ENCODE measurements at regions not wholly inside any gene's neighbourhood (a gene's known extent, or its start where the extent isn't known, plus 50 kb on each side); places are given as distances from the start of the nearest gene placed in this dataset.

DNA sequence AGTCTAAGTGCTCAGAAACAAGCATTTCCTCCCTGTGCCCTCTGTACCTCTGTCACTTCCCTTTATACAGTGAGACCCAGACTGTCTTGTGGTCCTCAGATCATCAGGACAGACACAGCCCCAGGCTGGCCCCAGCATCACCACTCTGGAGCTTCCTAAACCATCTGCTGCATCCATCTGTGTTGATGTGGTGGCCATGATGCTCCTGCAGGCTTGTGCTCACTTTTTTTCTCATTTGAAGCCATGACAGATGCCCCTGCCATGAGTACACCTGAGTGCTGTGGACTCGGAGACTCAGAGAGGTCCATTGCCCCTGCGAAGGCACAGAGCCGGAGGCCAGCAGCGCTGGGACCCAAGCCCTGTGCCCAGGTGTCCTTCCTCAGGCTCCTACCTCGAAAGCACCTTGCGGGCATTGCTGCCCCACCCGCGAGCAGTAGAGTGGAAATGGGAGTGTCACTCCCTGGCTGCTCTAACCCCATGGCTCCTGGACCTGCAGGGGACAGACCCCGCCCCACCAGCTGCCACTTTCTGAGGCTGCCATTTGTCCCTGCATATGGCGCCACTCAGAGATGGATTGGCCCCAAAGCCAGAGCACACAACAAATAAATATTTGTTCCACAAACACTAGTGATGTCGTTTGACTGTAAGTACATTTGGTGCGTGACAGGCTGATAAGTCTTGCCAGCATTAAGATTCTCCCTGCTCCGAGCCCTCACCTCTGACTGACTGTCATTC lies 593.5 kb downstream of the TBC1D22A start:
- H3K9me3 ChIP-seq (ENCODE audit: control insufficient read depth in 1 of 2, insufficient read depth in 1 of 2, low read depth in 1 of 2, low read length in 2 of 2) = no peaks in the 10 kb centered on the region
- H3K79me2 ChIP-seq (ENCODE audit: insufficient read depth, low read length) = no peaks in the 10 kb centered on the region
- no peak for TF ChIP-seq ZFX (IDR thresholded peaks at IDR 0.05)
- TF ChIP-seq, protein P1, sequence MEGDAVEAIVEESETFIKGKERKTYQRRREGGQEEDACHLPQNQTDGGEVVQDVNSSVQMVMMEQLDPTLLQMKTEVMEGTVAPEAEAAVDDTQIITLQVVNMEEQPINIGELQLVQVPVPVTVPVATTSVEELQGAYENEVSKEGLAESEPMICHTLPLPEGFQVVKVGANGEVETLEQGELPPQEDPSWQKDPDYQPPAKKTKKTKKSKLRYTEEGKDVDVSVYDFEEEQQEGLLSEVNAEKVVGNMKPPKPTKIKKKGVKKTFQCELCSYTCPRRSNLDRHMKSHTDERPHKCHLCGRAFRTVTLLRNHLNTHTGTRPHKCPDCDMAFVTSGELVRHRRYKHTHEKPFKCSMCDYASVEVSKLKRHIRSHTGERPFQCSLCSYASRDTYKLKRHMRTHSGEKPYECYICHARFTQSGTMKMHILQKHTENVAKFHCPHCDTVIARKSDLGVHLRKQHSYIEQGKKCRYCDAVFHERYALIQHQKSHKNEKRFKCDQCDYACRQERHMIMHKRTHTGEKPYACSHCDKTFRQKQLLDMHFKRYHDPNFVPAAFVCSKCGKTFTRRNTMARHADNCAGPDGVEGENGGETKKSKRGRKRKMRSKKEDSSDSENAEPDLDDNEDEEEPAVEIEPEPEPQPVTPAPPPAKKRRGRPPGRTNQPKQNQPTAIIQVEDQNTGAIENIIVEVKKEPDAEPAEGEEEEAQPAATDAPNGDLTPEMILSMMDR (IDR thresholded peaks at IDR 0.05 in 2 of 3, conservative IDR thresholded peaks at IDR 0.05 in 1 of 3; ENCODE audit: borderline replicate concordance in 1 of 3, insufficient read depth in 1 of 3, low read depth in 2 of 3, low read length in 2 of 3) = no peak
- no peak for TF ChIP-seq ELF1 (IDR thresholded peaks at IDR 0.05; ENCODE audit: borderline replicate concordance, low read depth)
- no peak for TF ChIP-seq EGR1 (IDR thresholded peaks at IDR 0.05; ENCODE audit: low read depth)
- no peaks in the 10 kb centered on the region for H3K4me1 ChIP-seq (ENCODE audit: control insufficient read depth in 1 of 2, insufficient read depth in 2 of 2, low read length in 2 of 2)
- ChIA-PET RAD21 (ENCODE audit: low non-redundant PET in 1 of 2, low total read pairs in 2 of 2, uncharacterized antibody in 2 of 2, unreplicated experiment in 2 of 2) (no interaction called here), CTCF (no interaction called here), POLR2A (no interaction called here)
- H3K27me3 ChIP-seq (ENCODE audit: insufficient read depth, low read length) = no peaks in the 10 kb centered on the region
- H3K9me2 ChIP-seq (ENCODE audit: insufficient read depth) = no peaks in the 10 kb centered on the region
- DNase-seq (ENCODE audit: low read depth, low spot score) = no peak
- no peak overlapping the region for H3K27ac ChIP-seq (ENCODE audit: low read depth, low read length)
- no peak overlapping the region for H3K9ac ChIP-seq (ENCODE audit: low read length)
- no peaks in the 10 kb centered on the region for H3K36me3 ChIP-seq (ENCODE audit: control insufficient read depth in 1 of 2, insufficient read depth in 2 of 2, low read length in 2 of 2)
- no TSS peak for BruUV-seq (replicated peaks)
- no peak overlapping the region for H3K4me3 ChIP-seq (replicated peaks in 1 of 2; ENCODE audit: low read depth in 1 of 2, low read length in 2 of 2)
- no peak overlapping the region for H3K4me2 ChIP-seq (ENCODE audit: low read length)
- no peak overlapping the region for H2AFZ ChIP-seq (ENCODE audit: low read depth, low read length, poor library complexity, severe bottlenecking)
- ATAC-seq = no peak
- intact Hi-C loops (cut with micrococcal nuclease) = no loop called here
- H4K20me1 ChIP-seq (ENCODE audit: insufficient read depth) = no peaks in the 10 kb centered on the region

DNA sequence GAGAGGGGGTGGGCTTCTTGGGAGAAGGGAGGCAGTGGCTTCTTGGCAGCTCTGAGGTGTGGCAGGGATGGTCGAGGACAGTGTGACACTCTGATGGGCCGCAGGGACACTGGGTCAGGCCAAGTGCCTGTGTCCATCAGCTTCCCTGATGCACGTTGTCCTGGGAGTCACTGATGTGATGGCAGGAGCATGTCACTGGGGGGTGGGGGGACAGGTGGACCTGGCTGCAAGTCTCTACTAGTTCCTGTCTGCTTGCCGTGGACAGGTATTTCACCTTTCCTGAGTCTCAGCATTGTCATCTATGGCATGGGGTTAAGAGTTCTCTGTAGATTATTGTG lies 592.9 kb downstream of the TBC1D22A start:
- H3K36me3 ChIP-seq (ENCODE audit: control insufficient read depth in 1 of 2, insufficient read depth in 2 of 2, low read length in 2 of 2) = no peaks in the 10 kb centered on the region
- no peak for DNase-seq (ENCODE audit: low read depth, low spot score)
- no peak overlapping the region for H3K9ac ChIP-seq (ENCODE audit: low read length)
- no peak overlapping the region for H2AFZ ChIP-seq (ENCODE audit: low read depth, low read length, poor library complexity, severe bottlenecking)
- no peak overlapping the region for H3K27ac ChIP-seq (ENCODE audit: low read depth, low read length)
- no peaks in the 10 kb centered on the region for H3K9me3 ChIP-seq (ENCODE audit: control insufficient read depth in 1 of 2, insufficient read depth in 1 of 2, low read depth in 1 of 2, low read length in 2 of 2)
- no peak overlapping the region for H3K4me2 ChIP-seq (ENCODE audit: low read length)
- no peak for ATAC-seq
- ChIA-PET CTCF (no interaction called here), RAD21 (ENCODE audit: low non-redundant PET in 1 of 2, low total read pairs in 2 of 2, uncharacterized antibody in 2 of 2, unreplicated experiment in 2 of 2) (no interaction called here), POLR2A (no interaction called here)
- H4K20me1 ChIP-seq (ENCODE audit: insufficient read depth) = no peaks in the 10 kb centered on the region
- no peak overlapping the region for H3K4me3 ChIP-seq (replicated peaks in 1 of 2; ENCODE audit: low read depth in 1 of 2, low read length in 2 of 2)
- intact Hi-C loops (cut with micrococcal nuclease) = no loop called here
- H3K4me1 ChIP-seq (ENCODE audit: control insufficient read depth in 1 of 2, insufficient read depth in 2 of 2, low read length in 2 of 2) = no peaks in the 10 kb centered on the region
- no peaks in the 10 kb centered on the region for H3K9me2 ChIP-seq (ENCODE audit: insufficient read depth)
- BruUV-seq (replicated peaks) = no TSS peak
- no peaks in the 10 kb centered on the region for H3K79me2 ChIP-seq (ENCODE audit: insufficient read depth, low read length)
- no peaks in the 10 kb centered on the region for H3K27me3 ChIP-seq (ENCODE audit: insufficient read depth, low read length)
- TF ChIP-seq POLR2A (IDR thresholded peaks at IDR 0.05; ENCODE audit: borderline replicate concordance, extremely low read depth, insufficient read depth, insufficient read length) (no peak), EGR1 (IDR thresholded peaks at IDR 0.05; ENCODE audit: low read depth) (no peak), YY1 (IDR thresholded peaks at IDR 0.05; ENCODE audit: extremely low read depth, insufficient replicate concordance, low read depth, low read length) (no peak), SIN3A (IDR thresholded peaks at IDR 0.05; ENCODE audit: low read depth) (no peak), FOSL1 (IDR thresholded peaks at IDR 0.05; ENCODE audit: low read depth) (no peak), CBX3 (IDR thresholded peaks at IDR 0.05; ENCODE audit: low read depth) (no peak), SP1 (IDR thresholded peaks at IDR 0.05; ENCODE audit: low read depth) (no peak), ZFX (IDR thresholded peaks at IDR 0.05) (no peak), TCF7L2 (IDR thresholded peaks at IDR 0.05; ENCODE audit: borderline replicate concordance, extremely low read depth, insufficient read depth, insufficient read length) (no peak), SRF (IDR thresholded peaks at IDR 0.05; ENCODE audit: low read depth) (no peak), RAD21 (IDR thresholded peaks at IDR 0.05; ENCODE audit: low read depth) (no peak), JUND (IDR thresholded peaks at IDR 0.05) (no peak), CEBPB (IDR thresholded peaks at IDR 0.05; ENCODE audit: low read depth) (no peak), POLR2AphosphoS5 (IDR thresholded peaks at IDR 0.05; ENCODE audit: low read depth, low read length) (no peak), ZNF274 (IDR thresholded peaks at IDR 0.05; ENCODE audit: low read depth, low read length) (no peak), ELF1 (IDR thresholded peaks at IDR 0.05; ENCODE audit: borderline replicate concordance, low read depth) (no peak), EZH2phosphoT487 (IDR thresholded peaks at IDR 0.05; ENCODE audit: borderline replicate concordance) (no peak)
- TF ChIP-seq, protein P2, sequence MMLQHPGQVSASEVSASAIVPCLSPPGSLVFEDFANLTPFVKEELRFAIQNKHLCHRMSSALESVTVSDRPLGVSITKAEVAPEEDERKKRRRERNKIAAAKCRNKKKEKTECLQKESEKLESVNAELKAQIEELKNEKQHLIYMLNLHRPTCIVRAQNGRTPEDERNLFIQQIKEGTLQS (IDR thresholded peaks at IDR 0.05) = no peak
- TF ChIP-seq, protein P3, sequence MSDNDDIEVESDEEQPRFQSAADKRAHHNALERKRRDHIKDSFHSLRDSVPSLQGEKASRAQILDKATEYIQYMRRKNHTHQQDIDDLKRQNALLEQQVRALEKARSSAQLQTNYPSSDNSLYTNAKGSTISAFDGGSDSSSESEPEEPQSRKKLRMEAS (IDR thresholded peaks at IDR 0.05) = no peak
